Suppressor macrophage treated with lipopolysaccharide for 4 hours (primary cell): ENCODE measurements at regions not wholly inside any gene's neighbourhood (a gene's known extent, or its start where the extent isn't known, plus 50 kb on each side); places are given as distances from the start of the nearest gene placed in this dataset.
"Not testable (repeated sequence)": the region's sequence is repeated elsewhere in the genome, so short reads cannot be mapped to it uniquely, and the experiment has no call there.

Experiments
- DNase-seq: peaks from one replicate; pipeline ENCODE4 v3.0.0-alpha.2; 2020

DNA sequence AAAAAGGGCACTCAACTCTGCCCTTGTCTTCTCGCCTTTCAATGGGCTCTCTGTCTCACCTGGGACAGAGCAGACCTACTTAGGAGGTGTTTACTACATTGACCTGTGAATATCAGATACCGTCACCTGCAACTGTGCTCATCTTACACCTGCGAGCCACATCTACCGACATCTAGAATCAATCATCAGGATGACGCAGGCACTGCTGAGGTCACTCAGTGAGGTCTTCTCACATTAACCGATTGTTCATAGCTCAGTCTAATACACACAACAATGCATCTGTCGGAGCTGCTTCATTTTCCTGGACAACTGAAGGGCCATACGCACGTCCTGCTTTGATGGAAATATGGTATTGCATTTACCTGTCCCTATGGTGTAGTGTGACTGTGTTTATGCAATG, 211.9 kb downstream of the FGF9 start:
- DNase-seq, result no peak

DNA sequence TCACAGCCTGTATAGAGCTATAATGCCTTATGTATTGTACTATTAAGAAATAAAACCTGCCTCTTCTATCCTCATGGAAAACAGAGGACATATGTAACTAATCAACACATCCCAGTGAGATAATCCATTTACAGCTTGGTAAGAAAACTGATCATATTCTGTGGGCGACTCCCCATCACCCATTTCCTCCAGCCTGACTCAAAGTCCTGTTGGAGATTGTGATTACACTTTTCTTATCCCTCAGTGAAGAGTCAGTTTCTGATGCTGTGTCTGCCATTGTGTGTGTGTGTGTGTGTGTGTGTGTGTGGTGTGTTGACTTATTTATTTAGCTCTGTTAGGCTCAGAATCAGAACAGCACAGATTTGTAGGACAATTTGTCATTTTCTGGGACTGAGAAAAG, 212.8 kb downstream of the FGF9 start:
- DNase-seq, result no peak

DNA sequence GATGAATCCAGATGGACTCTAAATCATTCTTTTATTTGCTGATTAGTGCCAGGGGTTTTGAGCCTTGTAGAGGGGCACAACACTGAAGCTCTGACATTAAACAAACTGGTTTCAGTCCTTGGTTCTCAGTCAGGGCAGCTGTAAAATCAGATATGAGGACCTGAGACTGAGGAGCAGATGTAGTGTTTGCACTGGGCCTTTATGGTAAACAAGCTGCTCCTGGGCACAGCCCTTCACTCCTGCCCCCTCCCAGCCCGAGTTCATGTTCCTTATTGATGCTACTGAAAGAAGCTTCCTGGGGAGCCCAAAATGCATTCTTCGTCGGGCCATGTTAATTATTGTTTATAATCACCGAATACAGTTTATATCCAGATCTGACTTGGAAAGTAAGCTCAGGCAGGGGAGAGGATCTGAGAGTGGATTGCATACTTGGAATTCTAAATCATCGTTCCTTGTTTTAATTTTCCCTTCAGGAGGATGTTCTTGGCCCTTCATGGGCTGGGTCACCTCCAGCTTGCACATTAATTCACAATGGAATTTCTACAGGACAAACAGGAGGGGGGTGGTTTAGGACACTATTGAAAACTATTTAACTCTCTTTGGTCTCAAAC, 213.5 kb downstream of the FGF9 start:
- DNase-seq, result no peak

DNA sequence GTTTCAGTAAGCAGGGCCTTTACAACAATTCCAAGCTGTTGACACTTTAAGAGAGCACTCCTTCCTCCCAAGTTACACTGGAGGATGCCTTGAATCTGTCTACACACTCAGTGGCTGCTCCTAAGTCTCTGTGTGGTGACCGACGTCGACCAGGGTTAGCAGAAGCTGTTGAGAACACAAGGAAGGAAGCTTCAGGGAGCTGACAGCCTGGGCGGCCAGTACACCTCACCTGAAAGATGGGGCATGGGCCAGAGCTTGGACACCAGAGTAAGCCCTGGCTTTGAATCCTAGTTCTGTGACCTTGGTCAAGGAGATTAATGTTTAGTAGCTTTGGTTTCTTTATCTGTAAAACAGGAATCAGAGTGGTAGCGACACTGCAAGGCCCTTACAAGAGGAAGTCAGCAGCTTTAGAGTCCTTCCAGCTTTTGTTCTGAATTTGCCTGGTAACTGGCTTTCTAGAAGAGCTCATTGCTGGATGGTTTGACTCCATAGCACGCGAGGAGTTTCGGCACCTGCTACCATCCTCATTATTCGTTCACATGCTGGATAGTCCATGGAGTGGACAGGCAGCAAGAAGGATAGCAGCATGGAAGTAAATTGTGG, 214.2 kb downstream of the FGF9 start:
- no peak for DNase-seq

DNA sequence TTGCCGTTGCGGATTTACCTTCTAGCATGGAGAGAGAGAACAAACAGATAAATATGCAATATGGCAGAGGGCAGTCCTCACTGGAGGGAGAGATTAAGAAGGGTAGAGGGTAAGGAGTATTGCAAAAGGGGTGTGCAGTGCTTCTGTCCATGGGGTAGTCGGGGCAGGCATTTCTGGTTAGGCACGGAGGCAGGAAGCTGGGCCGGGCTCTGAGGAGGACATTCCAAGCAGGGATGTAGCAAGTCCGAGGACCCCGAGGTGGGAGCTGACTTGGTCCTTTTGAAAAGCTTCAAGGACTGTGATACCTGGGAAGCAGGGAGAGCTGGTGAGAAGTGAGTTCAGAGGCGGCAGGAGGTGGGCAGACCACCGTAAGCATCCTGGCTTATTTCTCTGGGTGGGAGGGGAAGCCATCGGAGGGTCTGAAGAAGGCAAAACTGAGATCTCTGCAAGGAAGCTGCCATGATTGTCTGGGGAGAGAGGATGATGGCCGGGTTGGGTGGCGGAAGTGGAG, 214.9 kb downstream of the FGF9 start:
- DNase-seq, result no peak

DNA sequence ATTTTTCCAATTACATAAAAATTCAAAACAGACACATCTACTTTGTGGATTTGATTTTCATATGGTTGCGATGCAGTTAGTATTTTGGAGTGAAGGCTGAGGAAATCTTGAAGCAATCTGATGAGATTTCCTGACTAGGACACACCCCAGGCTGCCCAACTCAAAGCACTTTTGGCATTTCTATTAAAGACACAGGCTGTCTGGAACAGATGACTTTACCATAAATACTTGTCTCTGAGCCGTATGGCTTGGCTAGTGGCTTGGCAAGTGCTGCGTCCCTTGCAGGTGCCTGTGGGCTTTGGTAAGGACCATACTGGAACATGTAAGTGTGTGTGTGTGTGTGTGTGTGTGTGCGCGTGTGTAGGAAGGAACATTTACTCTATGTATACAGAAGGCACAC, 218.8 kb downstream of the FGF9 start:
- no peak for DNase-seq

DNA sequence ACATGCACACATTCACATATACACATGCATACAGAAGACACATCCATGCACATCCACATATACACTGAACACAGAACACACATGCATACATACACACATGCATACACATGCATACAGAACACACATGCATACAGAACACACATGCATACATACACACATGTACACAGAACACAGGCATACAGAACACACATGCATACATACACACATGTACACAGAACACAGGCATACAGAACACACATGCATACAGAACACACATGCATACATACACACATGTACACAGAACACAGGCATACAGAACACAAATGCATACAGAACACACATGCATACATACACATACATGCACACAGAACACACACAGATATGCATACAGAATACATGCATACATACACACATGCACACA, 219.3 kb downstream of the FGF9 start:
- not testable (repeated sequence) for DNase-seq

DNA sequence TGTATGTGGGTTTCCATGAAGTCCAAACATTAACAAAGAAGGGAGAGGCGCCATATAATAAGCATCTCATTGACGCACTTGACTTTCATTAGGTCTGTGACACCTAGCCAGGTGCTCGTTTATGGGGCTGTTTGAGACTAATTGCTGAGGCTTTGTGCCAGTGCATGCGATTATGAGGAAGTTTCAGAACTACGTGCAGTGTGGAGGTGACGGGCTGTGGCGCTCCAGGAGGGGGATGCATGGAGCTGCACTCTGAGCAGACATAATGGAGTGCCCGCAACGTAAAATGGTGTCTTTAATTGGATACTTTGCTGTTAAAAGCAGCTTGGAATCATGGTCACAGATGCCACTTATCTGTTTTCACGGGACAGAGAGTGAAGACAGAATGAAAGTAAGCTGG, 223.2 kb downstream of the FGF9 start:
- DNase-seq, result no peak

DNA sequence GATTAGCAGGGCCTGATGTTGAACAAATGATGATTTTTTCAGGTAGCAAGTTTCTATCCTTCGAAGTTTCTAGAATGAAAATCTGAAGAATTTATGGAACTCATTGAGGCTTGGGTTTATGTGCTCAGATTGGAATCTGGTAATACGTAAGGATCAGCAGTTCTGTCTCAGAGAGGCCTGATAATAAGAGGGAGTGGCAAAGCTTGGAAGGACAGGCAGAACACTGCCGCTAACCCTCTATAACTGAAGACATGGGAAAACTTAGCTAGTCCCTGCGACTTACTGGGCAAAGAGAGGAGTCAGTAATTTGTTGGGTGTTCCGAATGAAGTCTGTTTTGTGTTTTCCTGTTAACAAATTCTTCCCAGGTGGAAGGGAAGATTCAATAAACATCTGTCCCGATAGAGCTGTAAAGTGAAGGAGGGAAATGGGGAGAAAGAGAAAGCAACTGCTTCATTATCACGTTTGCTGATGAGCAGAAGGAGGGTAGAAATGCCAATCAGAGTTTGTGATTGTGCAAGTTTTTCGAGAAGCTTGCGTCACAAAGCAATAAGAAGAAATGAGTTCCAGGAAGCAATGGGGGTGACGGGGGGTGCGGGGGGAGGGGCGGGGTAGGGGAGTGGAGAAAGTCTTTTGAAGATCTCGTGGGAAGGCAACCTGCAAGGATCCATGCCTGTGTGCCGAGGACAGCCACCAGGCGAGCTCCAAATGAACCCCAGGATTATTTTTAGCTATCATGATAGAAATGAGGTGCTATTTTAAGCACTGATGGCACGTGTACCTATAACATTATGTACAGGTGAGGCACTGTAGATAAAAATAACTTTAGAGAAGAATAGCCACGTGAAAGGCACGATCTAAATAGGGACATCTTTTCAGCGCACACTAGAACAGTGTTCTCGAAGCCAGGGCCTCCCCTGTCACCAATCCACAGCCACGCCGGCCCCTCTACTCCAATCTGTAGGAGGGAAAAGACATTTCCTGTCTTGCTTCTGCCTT, 224.1 kb downstream of the FGF9 start:
- peak; percentile 3 for DNase-seq

DNA sequence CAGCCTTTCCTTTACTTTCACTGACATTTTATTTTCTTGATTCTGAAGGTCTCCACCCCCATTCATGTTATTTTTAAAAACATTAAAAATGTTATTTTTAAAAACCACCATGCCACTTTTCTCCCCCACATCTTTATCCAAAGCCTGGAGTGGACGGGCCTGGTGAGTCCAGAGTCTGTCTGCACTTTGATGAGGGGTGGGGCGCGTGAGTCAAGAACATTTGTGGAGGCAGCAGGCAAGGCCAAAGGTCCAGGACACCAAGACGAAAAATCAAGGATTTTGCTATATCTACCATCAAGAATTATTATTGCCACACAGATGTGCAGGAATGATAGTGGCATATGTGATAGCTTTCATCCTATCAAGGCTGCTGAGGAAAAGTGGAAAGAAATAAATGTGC, 224.9 kb downstream of the FGF9 start:
- no peak for DNase-seq

DNA sequence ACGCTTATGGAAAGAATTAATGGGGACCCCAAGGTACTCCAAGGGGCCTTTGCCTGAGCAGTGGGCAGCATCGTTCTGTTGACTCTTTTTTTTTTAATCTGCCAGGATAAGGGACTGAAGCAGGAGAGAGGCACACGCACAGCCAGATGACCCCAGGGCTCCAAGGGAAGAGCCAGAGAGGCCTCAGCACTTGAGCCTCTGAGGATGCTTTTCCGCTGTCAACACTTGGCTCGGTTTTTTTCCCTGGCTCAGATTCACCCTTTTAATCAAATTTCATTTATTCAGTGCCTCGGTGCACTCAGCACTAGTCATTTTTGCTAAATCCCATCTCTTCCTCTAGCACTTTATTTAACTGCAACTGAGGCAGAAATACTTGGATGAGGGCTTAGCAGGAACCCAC, 226.3 kb downstream of the FGF9 start:
- DNase-seq, result no peak

DNA sequence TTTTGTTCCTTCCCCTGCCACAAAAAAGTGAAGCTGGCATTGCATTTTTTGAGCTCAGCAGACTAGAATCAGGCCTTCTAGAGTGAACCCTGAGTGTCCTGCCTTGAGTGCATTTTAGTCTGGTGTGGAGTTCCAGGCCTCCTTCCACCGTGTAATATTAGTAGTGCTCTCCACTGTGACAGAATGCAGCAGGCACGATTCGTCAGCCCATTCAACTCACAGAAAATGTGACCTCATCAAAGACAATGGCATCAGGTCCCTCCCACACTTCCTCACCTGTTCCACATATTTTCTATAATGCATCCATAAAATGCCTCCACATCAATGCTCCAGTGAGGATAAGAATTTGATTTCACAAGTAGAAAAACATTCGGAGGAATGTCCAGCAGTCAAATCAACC, 227.6 kb downstream of the FGF9 start:
- no peak for DNase-seq

DNA sequence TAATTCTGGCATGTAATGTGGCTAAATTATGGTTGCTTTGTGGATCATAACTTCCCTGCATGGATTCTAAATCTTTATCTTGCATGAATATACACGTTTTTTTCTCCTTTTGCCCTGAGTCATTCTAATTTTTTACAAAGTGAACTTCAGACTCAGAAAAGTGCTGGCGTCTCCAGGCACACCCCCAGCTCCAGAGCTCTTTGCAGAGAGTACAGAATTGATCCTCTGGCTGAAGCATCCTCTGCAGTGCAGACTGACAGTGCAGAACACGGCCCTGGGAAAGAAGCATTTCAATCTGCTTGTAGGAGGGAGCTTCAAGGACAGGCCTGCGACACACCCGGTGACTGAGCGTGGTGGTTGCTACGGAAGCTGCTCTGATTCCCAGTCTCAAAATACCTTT, 228.1 kb downstream of the FGF9 start:
- no peak for DNase-seq

DNA sequence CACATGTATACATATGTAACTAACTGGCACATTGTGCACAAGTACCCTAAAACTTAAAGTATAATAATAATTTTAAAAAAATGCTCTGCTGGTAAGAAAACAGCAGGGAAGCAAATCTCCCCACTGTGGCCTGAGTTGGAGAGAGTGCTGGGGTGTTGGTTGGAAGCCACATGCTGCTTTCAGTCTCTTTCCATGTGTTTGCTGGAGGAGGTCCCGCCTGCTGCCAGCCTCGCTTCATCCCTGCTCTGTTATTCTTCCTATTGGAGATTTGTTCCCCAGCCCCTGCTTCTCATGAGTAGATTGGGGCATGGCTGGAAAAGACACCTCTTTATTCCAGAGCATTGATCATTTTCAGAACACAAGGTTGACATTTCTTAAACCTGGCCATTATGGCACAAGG, 230.5 kb downstream of the FGF9 start:
- no peak for DNase-seq

DNA sequence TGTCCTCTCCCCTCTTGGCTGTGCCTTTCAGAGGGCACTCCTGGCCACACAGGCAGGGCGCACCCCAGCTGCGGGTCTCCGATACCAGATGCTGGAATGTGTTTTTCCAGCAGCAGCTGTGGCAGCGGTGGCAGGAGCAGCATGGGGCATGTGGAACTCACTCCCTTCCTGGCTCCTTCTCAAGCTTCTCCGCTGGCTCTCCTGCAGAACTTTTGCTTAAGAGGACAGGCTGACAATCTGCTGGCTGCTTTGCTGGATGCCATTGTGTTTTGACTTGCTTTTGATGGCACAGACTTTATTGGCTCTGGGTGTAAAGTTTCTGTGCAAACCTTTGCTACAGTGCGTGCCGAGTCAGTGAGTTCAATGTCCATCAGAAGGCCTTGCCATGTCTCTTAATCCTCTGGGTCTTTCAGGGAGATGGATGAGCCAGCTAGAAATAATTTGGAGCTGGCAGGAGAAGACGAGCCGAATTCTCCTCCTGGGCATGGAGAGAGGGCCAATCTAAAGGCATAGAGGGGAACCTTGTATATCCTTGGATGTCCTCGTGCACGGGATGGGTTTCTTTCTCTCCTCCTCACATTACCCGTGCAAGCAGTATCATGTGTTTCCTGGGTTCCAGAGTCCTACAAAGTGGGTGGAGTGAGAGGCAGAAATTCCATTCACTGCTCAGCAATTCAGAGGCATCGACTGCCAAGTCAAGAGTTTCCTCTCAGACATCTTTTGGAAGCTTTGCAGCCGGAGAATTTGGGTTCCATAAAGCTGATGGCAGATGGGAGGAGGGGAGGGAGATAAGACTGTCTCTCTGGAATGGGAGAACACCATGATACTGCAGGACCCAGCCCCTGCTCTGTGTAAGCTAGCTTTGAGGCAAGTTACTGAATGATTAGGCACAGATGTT, 231.2 kb downstream of the FGF9 start:
- no peak for DNase-seq

DNA sequence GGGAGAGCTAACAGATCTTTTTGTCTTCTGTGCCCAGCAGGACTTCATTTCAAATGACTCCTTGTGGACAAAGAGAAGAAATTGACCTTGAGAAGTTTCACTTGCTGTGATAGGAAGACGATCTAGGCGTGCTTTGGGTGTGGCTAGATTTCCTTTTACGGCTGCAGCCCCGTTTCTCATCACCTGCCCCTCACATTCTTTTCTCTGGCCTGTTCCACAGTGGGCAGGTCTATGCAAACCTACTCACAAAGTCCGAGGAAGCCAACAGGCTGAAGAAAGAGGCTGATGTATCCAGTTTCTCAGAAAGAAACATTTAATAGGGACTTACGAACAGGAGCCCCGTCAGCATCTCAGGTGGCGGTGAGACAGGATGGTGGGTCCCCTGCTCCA, 231.8 kb downstream of the FGF9 start:
- no peak for DNase-seq

DNA sequence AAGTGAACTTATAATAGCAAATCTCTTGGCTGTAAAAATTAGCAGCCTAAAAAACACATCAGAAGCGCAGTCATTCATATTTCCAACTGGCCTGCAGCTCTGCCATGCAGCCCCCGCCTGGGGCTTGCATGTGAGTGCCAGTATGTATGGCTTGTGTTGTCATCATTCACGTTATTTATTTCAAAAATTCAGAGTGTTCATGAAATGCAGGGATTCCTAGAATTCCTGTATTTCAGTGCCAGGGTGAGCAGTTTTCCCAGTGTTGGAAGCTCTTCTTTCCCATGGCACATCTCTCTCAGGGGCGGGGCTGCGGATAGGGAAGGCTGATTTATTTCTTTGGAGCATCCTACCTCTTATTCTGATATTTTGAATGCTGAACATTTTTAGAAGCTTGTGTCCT, 234.6 kb downstream of the FGF9 start:
- DNase-seq, result no peak

DNA sequence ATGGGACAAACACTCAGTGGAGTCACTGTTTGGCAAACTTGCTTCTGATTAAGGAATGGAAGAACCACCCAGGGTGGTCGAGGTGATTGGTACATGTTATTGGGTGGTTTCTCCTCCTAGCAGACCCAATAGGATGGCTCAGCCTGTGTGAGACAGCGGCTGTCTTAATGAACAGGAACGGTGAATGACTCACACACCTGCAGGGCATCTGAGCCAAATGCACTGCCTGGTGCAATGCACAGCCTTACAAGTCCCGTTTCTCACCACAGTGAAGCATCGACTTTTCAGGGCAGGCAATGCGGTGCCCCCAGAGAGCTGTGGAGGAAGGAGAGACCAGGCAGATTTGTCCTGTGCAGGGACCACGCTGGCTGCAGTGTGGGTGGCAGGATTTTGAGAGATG, 238.5 kb downstream of the FGF9 start:
- no peak for DNase-seq

DNA sequence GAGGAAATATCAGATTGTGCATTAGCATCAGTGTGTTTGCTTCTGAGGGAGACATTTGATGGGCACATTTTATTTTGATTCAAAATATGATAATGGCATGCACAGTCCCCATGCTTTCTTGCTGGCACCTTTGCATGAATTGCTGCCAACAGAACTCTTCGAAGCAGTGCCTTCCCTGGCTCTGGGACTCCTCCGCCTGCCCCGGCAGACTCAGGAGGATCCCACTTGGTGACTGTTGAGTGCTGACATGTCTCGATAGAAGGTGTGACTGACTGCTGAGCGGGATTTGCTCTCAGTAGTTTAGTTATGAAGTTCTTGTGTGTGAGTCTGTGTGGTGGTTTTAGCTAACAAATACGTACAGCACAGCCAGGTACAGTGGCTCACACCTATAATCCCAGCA, 239.7 kb downstream of the FGF9 start:
- DNase-seq, result no peak

DNA sequence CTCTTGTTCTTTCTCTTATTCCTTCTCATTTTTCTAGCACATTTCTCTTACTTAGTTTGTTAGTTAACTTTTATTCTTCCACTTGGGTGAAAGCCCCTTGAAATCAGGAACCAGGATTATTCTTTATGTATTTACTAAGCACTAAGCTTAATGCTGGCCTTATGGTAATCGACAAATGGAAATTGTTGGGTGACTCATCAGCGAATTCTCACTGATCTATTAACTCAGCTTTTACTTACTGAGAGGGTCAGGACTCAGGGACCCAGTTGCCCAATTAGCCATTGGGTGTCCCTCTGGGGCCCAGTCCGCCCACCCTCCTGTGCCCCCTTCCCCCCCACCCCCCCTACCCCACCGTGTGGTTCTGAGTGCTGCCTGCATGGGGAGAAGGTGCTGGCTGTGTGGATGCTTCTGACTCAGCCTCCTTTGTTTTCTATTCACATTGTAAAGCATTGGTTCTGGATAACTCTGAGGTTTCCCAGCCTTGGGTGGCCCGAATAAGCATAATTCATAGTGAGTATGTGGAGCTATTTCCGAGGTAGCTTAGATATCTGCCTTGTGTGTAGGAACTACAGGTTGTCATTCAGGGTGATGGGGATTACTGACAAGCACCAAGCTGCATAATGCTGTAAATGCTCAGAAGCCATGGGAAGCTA, 240.9 kb downstream of the FGF9 start:
- no peak for DNase-seq

DNA sequence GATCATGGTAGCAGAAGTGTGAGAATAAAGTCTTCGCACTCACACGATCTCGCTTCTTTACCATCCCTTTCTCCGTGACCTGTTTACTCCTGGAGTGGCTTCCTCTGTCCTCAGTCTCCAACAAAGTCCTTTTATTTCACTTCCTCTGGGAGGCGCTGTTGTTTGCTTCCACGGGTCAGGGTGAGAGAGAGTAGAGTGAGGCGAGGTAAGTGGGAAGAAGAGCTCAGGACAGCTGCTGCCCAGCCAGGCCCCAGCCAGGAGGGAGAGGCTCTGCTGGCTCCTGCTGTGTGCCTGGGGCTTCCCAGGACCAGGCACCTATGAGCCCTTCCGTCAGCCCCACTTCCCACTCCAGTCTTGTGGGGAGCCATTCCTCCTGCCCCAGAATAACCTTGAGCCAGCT, 242.1 kb downstream of the FGF9 start:
- DNase-seq, result no peak
